ENCODE measurements at regions not wholly inside any gene's neighbourhood (a gene's known extent, or its start where the extent isn't known, plus 50 kb on each side); places are given as distances from the start of the nearest gene placed in this dataset.

DNA sequence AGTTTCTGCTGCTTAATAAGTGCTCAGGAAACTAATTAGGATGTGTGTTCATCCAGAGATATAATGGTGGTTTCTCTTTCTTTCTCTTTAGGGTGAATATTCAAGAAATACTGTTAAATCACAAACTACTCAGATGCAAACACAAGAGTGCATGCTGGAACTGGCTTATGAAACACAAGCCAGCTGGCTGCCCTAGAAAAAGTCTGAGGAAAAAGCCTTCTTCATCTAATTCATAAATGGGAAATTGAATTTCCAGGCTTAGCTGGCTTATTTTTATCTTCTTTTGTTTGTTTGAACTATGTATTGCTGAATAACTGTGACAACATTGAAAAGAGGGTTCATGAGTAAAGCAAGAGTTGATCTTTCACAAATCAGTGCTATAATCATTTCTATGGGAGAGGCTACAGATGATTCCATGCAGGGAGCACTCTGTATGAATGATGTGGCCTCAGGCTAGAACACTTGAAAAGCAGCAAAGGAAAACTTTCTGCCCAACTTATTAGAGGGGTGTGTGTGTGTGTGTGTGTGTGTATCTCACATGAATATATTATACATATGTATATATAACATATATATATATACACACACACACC, 69.8 kb upstream of the SCEL start:
- TF ChIP-seq POLR2A (IDR thresholded peaks at IDR 0.05): no peak
- TF ChIP-seq, protein P1, sequence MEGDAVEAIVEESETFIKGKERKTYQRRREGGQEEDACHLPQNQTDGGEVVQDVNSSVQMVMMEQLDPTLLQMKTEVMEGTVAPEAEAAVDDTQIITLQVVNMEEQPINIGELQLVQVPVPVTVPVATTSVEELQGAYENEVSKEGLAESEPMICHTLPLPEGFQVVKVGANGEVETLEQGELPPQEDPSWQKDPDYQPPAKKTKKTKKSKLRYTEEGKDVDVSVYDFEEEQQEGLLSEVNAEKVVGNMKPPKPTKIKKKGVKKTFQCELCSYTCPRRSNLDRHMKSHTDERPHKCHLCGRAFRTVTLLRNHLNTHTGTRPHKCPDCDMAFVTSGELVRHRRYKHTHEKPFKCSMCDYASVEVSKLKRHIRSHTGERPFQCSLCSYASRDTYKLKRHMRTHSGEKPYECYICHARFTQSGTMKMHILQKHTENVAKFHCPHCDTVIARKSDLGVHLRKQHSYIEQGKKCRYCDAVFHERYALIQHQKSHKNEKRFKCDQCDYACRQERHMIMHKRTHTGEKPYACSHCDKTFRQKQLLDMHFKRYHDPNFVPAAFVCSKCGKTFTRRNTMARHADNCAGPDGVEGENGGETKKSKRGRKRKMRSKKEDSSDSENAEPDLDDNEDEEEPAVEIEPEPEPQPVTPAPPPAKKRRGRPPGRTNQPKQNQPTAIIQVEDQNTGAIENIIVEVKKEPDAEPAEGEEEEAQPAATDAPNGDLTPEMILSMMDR (IDR thresholded peaks at IDR 0.05): no peak

Measured in body of pancreas (tissue), 4 donors.